CD14-positive monocyte (primary cell): ENCODE measurements at regions not wholly inside any gene's neighbourhood (a gene's known extent, or its start where the extent isn't known, plus 50 kb on each side); places are given as distances from the start of the nearest gene placed in this dataset.

Source experiments
- DNase-seq, 3 donors: peaks; one replicate each; pipeline ENCODE4 v3.0.0-alpha.2; 2011 to 2022
- H2AFZ ChIP-seq: 2 replicates; pipeline ENCODE4 v1.6.0; 2012; ENCODE audit warnings: mild to moderate bottlenecking, low read depth, low read length, inconsistent platforms; ENCODE audit not compliant: insufficient read depth, poor library complexity, severe bottlenecking
- H3K27ac ChIP-seq, 2 donors: 1 replicate in 1 of 2; 2 replicates in 1 of 2; pipeline ENCODE4 v1.5.1; 2012 to 2013; ENCODE audit warnings: low read length in 2 of 2, control low read depth in 1 of 2, inconsistent platforms in 1 of 2, low read depth in 1 of 2, mild to moderate bottlenecking in 1 of 2
- H3K27me3 ChIP-seq, 2 donors: one replicate each; pipeline versions ENCODE4 v1.6.0 to v1.6.1; 2011 to 2013; ENCODE audit warnings: low read length in 2 of 2; ENCODE audit not compliant: control insufficient read depth in 2 of 2, insufficient read depth in 2 of 2
- H3K36me3 ChIP-seq, 2 donors: replicated peaks in 1 of 2; 1 replicate in 1 of 2; 2 replicates in 1 of 2; pipeline versions ENCODE4 v1.5.1 to v1.6.1; 2012 to 2013; ENCODE audit warnings: low read length in 2 of 2, control low read depth in 1 of 2, inconsistent platforms in 1 of 2, mild to moderate bottlenecking in 1 of 2; ENCODE audit not compliant: insufficient read depth in 2 of 2, control insufficient read depth in 1 of 2
- H3K4me1 ChIP-seq, 2 donors: 1 replicate in 1 of 2; 2 replicates in 1 of 2; pipeline versions ENCODE4 v1.5.1 to v1.6.1; 2012 to 2013; ENCODE audit warnings: low read length in 2 of 2, control low read depth in 1 of 2, inconsistent platforms in 1 of 2, mild to moderate bottlenecking in 1 of 2, moderate library complexity in 1 of 2; ENCODE audit not compliant: insufficient read depth in 2 of 2, control insufficient read depth in 1 of 2
- H3K4me2 ChIP-seq: replicated peaks from 2 replicates; pipeline ENCODE3; 2012; ENCODE audit warnings: low read length, moderate library complexity, mild to moderate bottlenecking; ENCODE audit not compliant: poor library complexity, severe bottlenecking; ENCODE audit errors: extremely low read depth
- H3K4me3 ChIP-seq, 3 experiments: fragments of 200-600 bp in 1 of 3; sonication (generic) in 1 of 3; replicated peaks in 1 of 3; 1 replicate in 2 of 3; 2 replicates in 1 of 3; pipeline ENCODE4 v1.5.1; 2011 to 2013; ENCODE audit warnings: low read length in 3 of 3, mild to moderate bottlenecking in 3 of 3, control low read depth in 2 of 3, low read depth in 2 of 3, inconsistent platforms in 1 of 3, moderate library complexity in 1 of 3
- H3K79me2 ChIP-seq: 2 replicates; pipeline ENCODE4 v1.6.0; 2012; ENCODE audit warnings: mild to moderate bottlenecking, control low read depth, inconsistent platforms, low read length, moderate library complexity; ENCODE audit not compliant: insufficient read depth
- H3K9ac ChIP-seq: 2 replicates; pipeline ENCODE4 v1.6.0; 2017; ENCODE audit warnings: low read length, mild to moderate bottlenecking; ENCODE audit not compliant: insufficient read depth, poor library complexity, severe bottlenecking
- H3K9me3 ChIP-seq, 2 donors: replicated peaks in 1 of 2; 1 replicate in 1 of 2; 2 replicates in 1 of 2; pipeline versions ENCODE4 v1.5.1 to v1.6.1; 2012 to 2013; ENCODE audit warnings: low read length in 2 of 2, control low read depth in 1 of 2; ENCODE audit not compliant: control insufficient read depth in 1 of 2, insufficient read depth in 1 of 2
- H4K20me1 ChIP-seq: 2 replicates; pipeline ENCODE4 v1.6.0; 2012; ENCODE audit warnings: mild to moderate bottlenecking, low read length, control low read depth, moderate library complexity; ENCODE audit not compliant: insufficient read depth
- H3K27ac Mint-ChIP-seq, 7 donors: one replicate each; pipeline ENCODE4 v1.8.0; 2020; ENCODE audit warnings: mild to moderate bottlenecking in 7 of 7, mixed read lengths in 7 of 7, moderate library complexity in 6 of 7, inconsistent platforms in 2 of 7
- H3K27me3 Mint-ChIP-seq, 3 donors: one replicate each; pipeline ENCODE4 v1.8.0; 2021 to 2022; ENCODE audit warnings: low read depth in 3 of 3, mild to moderate bottlenecking in 3 of 3, mixed read lengths in 3 of 3, moderate library complexity in 3 of 3, inconsistent platforms in 1 of 3
- H3K36me3 Mint-ChIP-seq, 2 donors: one replicate each; pipeline ENCODE4 v1.8.0; 2020; ENCODE audit warnings: mixed read lengths in 2 of 2, inconsistent platforms in 1 of 2, mild to moderate bottlenecking in 1 of 2
- H3K4me1 Mint-ChIP-seq: one replicate; pipeline ENCODE4 v1.8.0; 2020; ENCODE audit warnings: mild to moderate bottlenecking, mixed read lengths
- H3K4me3 Mint-ChIP-seq, 2 donors: one replicate each; pipeline ENCODE4 v1.8.0; 2020; ENCODE audit warnings: mild to moderate bottlenecking in 2 of 2, mixed read lengths in 2 of 2, moderate library complexity in 1 of 2
- H3K9me3 Mint-ChIP-seq, 7 donors: one replicate each; pipeline ENCODE4 v1.8.0; 2020 to 2022; ENCODE audit warnings: mixed read lengths in 7 of 7, mild to moderate bottlenecking in 6 of 7, moderate library complexity in 6 of 7, inconsistent platforms in 2 of 7
- WGBS: methylation state at CpG from one replicate; pipeline ENCODE4 v1.1.5; 2013; ENCODE audit warnings: missing lambda C conversion rate; ENCODE audit not compliant: insufficient coverage; 5-methylcytosine and 5-hydroxymethylcytosine counted together
- intact Hi-C, 2 donors: fragments of 100-400 bp; cut with micrococcal nuclease; formaldehyde crosslinking; loops; one replicate each; pipeline versions ENCODE4 v1.15.0 to v1.15.1; 2023
- TF ChIP-seq, protein P1 (sequence below): fragments of 200-600 bp; IDR thresholded peaks from one replicate; pipeline ENCODE4 v1.8.0; 2022; ENCODE audit warnings: antibody characterized with exemption, mild to moderate bottlenecking

GRCh38 chr13:63684822-63685221 is 2269.2 kb upstream of the PCDH20 start:
- H3K9ac ChIP-seq, result no peak overlapping the region
- no peaks in the 10 kb centered on the region for H3K27me3 ChIP-seq
- intact Hi-C loops, result no loop called here
- H3K4me1 Mint-ChIP-seq, result no peaks in the 10 kb centered on the region
- H3K9me3 Mint-ChIP-seq, result peaks cover 0 to 10% (median 6%) of the 10 kb centered on the region in 7 donors
- no peaks in the 10 kb centered on the region for H4K20me1 ChIP-seq
- no peak for DNase-seq
- H3K27ac ChIP-seq, result no peak overlapping the region
- H3K4me2 ChIP-seq, result no peak overlapping the region
- no peak overlapping the region for H3K4me3 Mint-ChIP-seq
- H3K27me3 Mint-ChIP-seq, result no peaks in the 10 kb centered on the region
- H3K79me2 ChIP-seq, result no peaks in the 10 kb centered on the region
- H3K9me3 ChIP-seq, result peaks cover 7 to 8% of the 10 kb centered on the region in 2 donors
- no peaks in the 10 kb centered on the region for H3K36me3 Mint-ChIP-seq
- H3K27ac Mint-ChIP-seq, result no peak overlapping the region
- no peak overlapping the region for H2AFZ ChIP-seq
- no peaks in the 10 kb centered on the region for H3K36me3 ChIP-seq
- H3K4me1 ChIP-seq, result no peaks in the 10 kb centered on the region
- H3K4me3 ChIP-seq, result no peak overlapping the region
- TF ChIP-seq, protein P1, sequence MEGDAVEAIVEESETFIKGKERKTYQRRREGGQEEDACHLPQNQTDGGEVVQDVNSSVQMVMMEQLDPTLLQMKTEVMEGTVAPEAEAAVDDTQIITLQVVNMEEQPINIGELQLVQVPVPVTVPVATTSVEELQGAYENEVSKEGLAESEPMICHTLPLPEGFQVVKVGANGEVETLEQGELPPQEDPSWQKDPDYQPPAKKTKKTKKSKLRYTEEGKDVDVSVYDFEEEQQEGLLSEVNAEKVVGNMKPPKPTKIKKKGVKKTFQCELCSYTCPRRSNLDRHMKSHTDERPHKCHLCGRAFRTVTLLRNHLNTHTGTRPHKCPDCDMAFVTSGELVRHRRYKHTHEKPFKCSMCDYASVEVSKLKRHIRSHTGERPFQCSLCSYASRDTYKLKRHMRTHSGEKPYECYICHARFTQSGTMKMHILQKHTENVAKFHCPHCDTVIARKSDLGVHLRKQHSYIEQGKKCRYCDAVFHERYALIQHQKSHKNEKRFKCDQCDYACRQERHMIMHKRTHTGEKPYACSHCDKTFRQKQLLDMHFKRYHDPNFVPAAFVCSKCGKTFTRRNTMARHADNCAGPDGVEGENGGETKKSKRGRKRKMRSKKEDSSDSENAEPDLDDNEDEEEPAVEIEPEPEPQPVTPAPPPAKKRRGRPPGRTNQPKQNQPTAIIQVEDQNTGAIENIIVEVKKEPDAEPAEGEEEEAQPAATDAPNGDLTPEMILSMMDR, result no peak

- no peak overlapping the region for H3K4me2 ChIP-seq
- DNase-seq, result no peak
- no peak overlapping the region for H3K27ac ChIP-seq
- 80% methylated on average over 1 of the region's 1 CpG for WGBS
- TF ChIP-seq, protein P1, result no peak
- Mint-ChIP-seq H3K4me3 (no peak overlapping the region), H3K9me3 (peaks cover 0 to 7% (median 3%) of the 10 kb centered on the region in 7 donors), H3K27ac (no peak overlapping the region), H3K27me3 (no peaks in the 10 kb centered on the region), H3K36me3 (no peaks in the 10 kb centered on the region), H3K4me1 (no peaks in the 10 kb centered on the region)
- H3K27me3 ChIP-seq, result no peaks in the 10 kb centered on the region
- H3K9ac ChIP-seq, result no peak overlapping the region
- H4K20me1 ChIP-seq, result no peaks in the 10 kb centered on the region
- H3K79me2 ChIP-seq, result no peaks in the 10 kb centered on the region
- intact Hi-C loops, result no loop called here
- no peak overlapping the region for H3K4me3 ChIP-seq
- H2AFZ ChIP-seq, result no peak overlapping the region
- no peaks in the 10 kb centered on the region for H3K9me3 ChIP-seq
- H3K36me3 ChIP-seq, result no peaks in the 10 kb centered on the region
- no peaks in the 10 kb centered on the region for H3K4me1 ChIP-seq
These were observed 2265.1 kb upstream of the PCDH20 start for GRCh38 chr13:63680704-63681103.
